Breast epithelium (tissue), 3 donors: ENCODE measurements at regions not wholly inside any gene's neighbourhood (a gene's known extent, or its start where the extent isn't known, plus 50 kb on each side); places are given as distances from the start of the nearest gene placed in this dataset.

Experiments used
- POLR2A ChIP-seq: fragments of 450-650 bp; IDR thresholded peaks from one replicate; pipeline ENCODE4 v1.6.1; 2016; ENCODE audit warnings: antibody characterized with exemption, mild to moderate bottlenecking, moderate library complexity
- TF ChIP-seq, protein P1 (sequence below), 3 donors: fragments of 450-650 bp; IDR thresholded peaks; one replicate each; pipeline ENCODE4 v1.5.1; 2016 to 2017; ENCODE audit warnings: antibody characterized with exemption in 3 of 3, mild to moderate bottlenecking in 3 of 3, moderate library complexity in 3 of 3

GRCh38 chr9:118038713-118039112 is 334.5 kb downstream of the TLR4 start:
- TF ChIP-seq, protein P1, sequence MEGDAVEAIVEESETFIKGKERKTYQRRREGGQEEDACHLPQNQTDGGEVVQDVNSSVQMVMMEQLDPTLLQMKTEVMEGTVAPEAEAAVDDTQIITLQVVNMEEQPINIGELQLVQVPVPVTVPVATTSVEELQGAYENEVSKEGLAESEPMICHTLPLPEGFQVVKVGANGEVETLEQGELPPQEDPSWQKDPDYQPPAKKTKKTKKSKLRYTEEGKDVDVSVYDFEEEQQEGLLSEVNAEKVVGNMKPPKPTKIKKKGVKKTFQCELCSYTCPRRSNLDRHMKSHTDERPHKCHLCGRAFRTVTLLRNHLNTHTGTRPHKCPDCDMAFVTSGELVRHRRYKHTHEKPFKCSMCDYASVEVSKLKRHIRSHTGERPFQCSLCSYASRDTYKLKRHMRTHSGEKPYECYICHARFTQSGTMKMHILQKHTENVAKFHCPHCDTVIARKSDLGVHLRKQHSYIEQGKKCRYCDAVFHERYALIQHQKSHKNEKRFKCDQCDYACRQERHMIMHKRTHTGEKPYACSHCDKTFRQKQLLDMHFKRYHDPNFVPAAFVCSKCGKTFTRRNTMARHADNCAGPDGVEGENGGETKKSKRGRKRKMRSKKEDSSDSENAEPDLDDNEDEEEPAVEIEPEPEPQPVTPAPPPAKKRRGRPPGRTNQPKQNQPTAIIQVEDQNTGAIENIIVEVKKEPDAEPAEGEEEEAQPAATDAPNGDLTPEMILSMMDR (IDR thresholded peaks at IDR 0.05) = no peak
- no peak for TF ChIP-seq POLR2A
